Activated naive CD8-positive, alpha-beta T cell treated with anti-CD3 and anti-CD28 coated beads, Interleukin-2, amount 50 U/mL, for 24 hours (primary cell): ENCODE measurements at regions not wholly inside any gene's neighbourhood (a gene's known extent, or its start where the extent isn't known, plus 50 kb on each side); places are given as distances from the start of the nearest gene placed in this dataset.

Source experiments
- ATAC-seq: fragments of 150-1000 bp; cut with Tn5 transposase; one replicate; pipeline ENCODE4 v1.10.0; 2021
- DNase-seq: peaks from one replicate; pipeline ENCODE4 v3.0.0; 2021
- H3K27ac Mint-ChIP-seq: one replicate; pipeline ENCODE4 v1.8.0; 2021; ENCODE audit warnings: mild to moderate bottlenecking, mixed read lengths
- H3K27me3 Mint-ChIP-seq: one replicate; pipeline ENCODE4 v1.8.0; 2021; ENCODE audit warnings: mixed read lengths
- H3K36me3 Mint-ChIP-seq: one replicate; pipeline ENCODE4 v1.8.0; 2021; ENCODE audit warnings: low read depth, mixed read lengths
- H3K4me1 Mint-ChIP-seq: one replicate; pipeline ENCODE4 v1.8.0; 2021; ENCODE audit warnings: mixed read lengths
- H3K4me3 Mint-ChIP-seq: one replicate; pipeline ENCODE4 v1.8.0; 2021; ENCODE audit warnings: mild to moderate bottlenecking, moderate library complexity, mixed read lengths
- H3K9me3 Mint-ChIP-seq: one replicate; pipeline ENCODE4 v1.8.0; 2021; ENCODE audit warnings: mixed read lengths

- ATAC-seq (no peak), DNase-seq (no peak)
- no peak overlapping the region for H3K27ac Mint-ChIP-seq
- no peak overlapping the region for H3K4me3 Mint-ChIP-seq
- H3K36me3 Mint-ChIP-seq: no peaks in the 10 kb centered on the region
- no peaks in the 10 kb centered on the region for H3K27me3 Mint-ChIP-seq
- peaks cover 5% of the 10 kb centered on the region for H3K4me1 Mint-ChIP-seq
- H3K9me3 Mint-ChIP-seq: no peaks in the 10 kb centered on the region
Observed at GRCh38 chr10:60517805-60518204, 128.1 kb upstream of the ANK3 start.

- ATAC-seq (no peak), DNase-seq (no peak)
- Mint-ChIP-seq H3K36me3 (no peaks in the 10 kb centered on the region), H3K4me3 (no peak overlapping the region), H3K9me3 (no peaks in the 10 kb centered on the region), H3K4me1 (no peaks in the 10 kb centered on the region), H3K27ac (no peak overlapping the region), H3K27me3 (no peaks in the 10 kb centered on the region)
Observed at GRCh38 chr10:60513281-60513680, 123.6 kb upstream of the ANK3 start.

- Mint-ChIP-seq H3K9me3 (no peaks in the 10 kb centered on the region), H3K27me3 (no peaks in the 10 kb centered on the region), H3K4me3 (no peak overlapping the region), H3K27ac (no peak overlapping the region), H3K4me1 (no peaks in the 10 kb centered on the region), H3K36me3 (no peaks in the 10 kb centered on the region)
- no peak for DNase-seq
- no peak for ATAC-seq
Observed at GRCh38 chr10:60511477-60512229, 122.0 kb upstream of the ANK3 start.

GRCh38 chr10:60508831-60509230, 119.2 kb upstream of the ANK3 start:
- no peaks in the 10 kb centered on the region for H3K27me3 Mint-ChIP-seq
- H3K27ac Mint-ChIP-seq: no peak overlapping the region
- no peak overlapping the region for H3K4me3 Mint-ChIP-seq
- H3K36me3 Mint-ChIP-seq: no peaks in the 10 kb centered on the region
- H3K4me1 Mint-ChIP-seq: no peaks in the 10 kb centered on the region
- ATAC-seq (no peak), DNase-seq (no peak)
- no peaks in the 10 kb centered on the region for H3K9me3 Mint-ChIP-seq

GRCh38 chr10:60508037-60508436, 118.4 kb upstream of the ANK3 start:
- H3K27ac Mint-ChIP-seq: no peak overlapping the region

GRCh38 chr10:60502621-60503020, 112.9 kb upstream of the ANK3 start:
- Mint-ChIP-seq H3K27ac (no peak overlapping the region), H3K4me1 (no peaks in the 10 kb centered on the region), H3K4me3 (no peak overlapping the region), H3K9me3 (no peaks in the 10 kb centered on the region), H3K27me3 (no peaks in the 10 kb centered on the region), H3K36me3 (no peaks in the 10 kb centered on the region)
- DNase-seq (no peak), ATAC-seq (no peak)

More at GRCh38 chr10:60508037-60508436, 118.4 kb upstream of the ANK3 start:
- ATAC-seq: no peak
- no peak for DNase-seq
- Mint-ChIP-seq H3K36me3 (no peaks in the 10 kb centered on the region), H3K27me3 (no peaks in the 10 kb centered on the region), H3K9me3 (no peaks in the 10 kb centered on the region), H3K4me3 (no peak overlapping the region), H3K4me1 (no peaks in the 10 kb centered on the region)

- Mint-ChIP-seq H3K27ac (no peak overlapping the region), H3K36me3 (no peaks in the 10 kb centered on the region), H3K9me3 (no peaks in the 10 kb centered on the region), H3K4me1 (no peaks in the 10 kb centered on the region), H3K4me3 (no peak overlapping the region), H3K27me3 (no peaks in the 10 kb centered on the region)
- ATAC-seq: no peak
- DNase-seq: no peak
Observed at GRCh38 chr10:60498985-60499384, 109.3 kb upstream of the ANK3 start.

- Mint-ChIP-seq H3K36me3 (no peaks in the 10 kb centered on the region), H3K27ac (no peak overlapping the region), H3K9me3 (no peaks in the 10 kb centered on the region), H3K4me3 (no peak overlapping the region), H3K4me1 (no peaks in the 10 kb centered on the region), H3K27me3 (no peaks in the 10 kb centered on the region)
- no peak for ATAC-seq
- DNase-seq: no peak
Observed at GRCh38 chr10:60497364-60497763, 107.7 kb upstream of the ANK3 start.

- no peaks in the 10 kb centered on the region for H3K27me3 Mint-ChIP-seq
- H3K36me3 Mint-ChIP-seq: no peaks in the 10 kb centered on the region
- no peak overlapping the region for H3K27ac Mint-ChIP-seq
- H3K4me3 Mint-ChIP-seq: no peak overlapping the region
- no peaks in the 10 kb centered on the region for H3K9me3 Mint-ChIP-seq
- ATAC-seq (no peak), DNase-seq (no peak)
- H3K4me1 Mint-ChIP-seq: no peaks in the 10 kb centered on the region
Observed at GRCh38 chr10:60496181-60496580, 106.5 kb upstream of the ANK3 start.

- H3K27ac Mint-ChIP-seq: no peak overlapping the region
- no peaks in the 10 kb centered on the region for H3K9me3 Mint-ChIP-seq
- no peaks in the 10 kb centered on the region for H3K36me3 Mint-ChIP-seq
- H3K4me3 Mint-ChIP-seq: no peak overlapping the region
- ATAC-seq (no peak), DNase-seq (no peak)
- no peaks in the 10 kb centered on the region for H3K4me1 Mint-ChIP-seq
- H3K27me3 Mint-ChIP-seq: peaks cover under 1% of the 10 kb centered on the region
Observed at GRCh38 chr10:60495338-60496055, 105.8 kb upstream of the ANK3 start.

GRCh38 chr10:60494774-60495173, 105.1 kb upstream of the ANK3 start:
- Mint-ChIP-seq H3K4me1 (no peaks in the 10 kb centered on the region), H3K27me3 (peaks cover 3% of the 10 kb centered on the region), H3K4me3 (no peak overlapping the region), H3K9me3 (no peaks in the 10 kb centered on the region), H3K36me3 (no peaks in the 10 kb centered on the region), H3K27ac (no peak overlapping the region)
- no peak for ATAC-seq
- DNase-seq: no peak

GRCh38 chr10:60491162-60491561, 101.5 kb upstream of the ANK3 start:
- H3K36me3 Mint-ChIP-seq: no peaks in the 10 kb centered on the region
- H3K27me3 Mint-ChIP-seq: peaks cover 3% of the 10 kb centered on the region
- ATAC-seq (no peak), DNase-seq (no peak)
- H3K9me3 Mint-ChIP-seq: no peaks in the 10 kb centered on the region
- no peaks in the 10 kb centered on the region for H3K4me1 Mint-ChIP-seq
- no peak overlapping the region for H3K27ac Mint-ChIP-seq
- no peak overlapping the region for H3K4me3 Mint-ChIP-seq

- Mint-ChIP-seq H3K27me3 (peaks cover 3% of the 10 kb centered on the region), H3K9me3 (no peaks in the 10 kb centered on the region), H3K36me3 (no peaks in the 10 kb centered on the region), H3K4me3 (no peak overlapping the region), H3K4me1 (no peaks in the 10 kb centered on the region), H3K27ac (no peak overlapping the region)
- DNase-seq: no peak
- peak; percentile 10 for ATAC-seq
Observed at GRCh38 chr10:60490013-60490412, 100.3 kb upstream of the ANK3 start.

GRCh38 chr10:60488111-60488669, 98.5 kb upstream of the ANK3 start:
- Mint-ChIP-seq H3K27ac (no peak overlapping the region), H3K4me1 (no peaks in the 10 kb centered on the region), H3K4me3 (no peak overlapping the region), H3K36me3 (no peaks in the 10 kb centered on the region), H3K9me3 (no peaks in the 10 kb centered on the region), H3K27me3 (peaks cover 3% of the 10 kb centered on the region)
- ATAC-seq (no peak), DNase-seq (no peak)

- Mint-ChIP-seq H3K9me3 (no peaks in the 10 kb centered on the region), H3K4me1 (no peaks in the 10 kb centered on the region), H3K27ac (no peak overlapping the region), H3K36me3 (no peaks in the 10 kb centered on the region), H3K4me3 (no peak overlapping the region), H3K27me3 (peaks cover 3% of the 10 kb centered on the region)
- DNase-seq (no peak), ATAC-seq (no peak)
Observed at GRCh38 chr10:60487543-60487942, 97.9 kb upstream of the ANK3 start.
